WTC11 (cell line): ENCODE measurements at regions not wholly inside any gene's neighbourhood (a gene's known extent, or its start where the extent isn't known, plus 50 kb on each side); places are given as distances from the start of the nearest gene placed in this dataset.

Experiments used
- ATAC-seq: fragments of 200-7000 bp; cut with Tn5 transposase; 2 replicates; pipeline ENCODE4 v1.10.0; 2021; ENCODE audit warnings: mild to moderate bottlenecking, moderate library complexity
- CTCF ChIA-PET: fragments of 300-600 bp; sonication (Branson Sonifier 250); formaldehyde crosslinking; loops from one replicate; lab custom pipeline; 2021; ENCODE audit warnings: antibody characterized with exemption; lab: Charles Lee
- POLR2A ChIA-PET: fragments of 350-600 bp; sonication (Branson Sonifier 250); formaldehyde crosslinking; loops from one replicate; lab custom pipeline; 2021; ENCODE audit warnings: antibody characterized with exemption; lab: Charles Lee
- DNase-seq: peaks from one replicate; pipeline ENCODE4 v3.0.0; 2021; ENCODE audit warnings: low spot score
- H3K27ac Mint-ChIP-seq: 2 replicates; pipeline ENCODE4 v1.8.0; 2021; ENCODE audit warnings: mixed read lengths
- H3K27me3 Mint-ChIP-seq: 2 replicates; pipeline ENCODE4 v1.8.0; 2021; ENCODE audit warnings: low read depth, mild to moderate bottlenecking, moderate library complexity, mixed read lengths
- H3K36me3 Mint-ChIP-seq: 2 replicates; pipeline ENCODE4 v1.8.0; 2021; ENCODE audit warnings: mixed read lengths
- H3K4me1 Mint-ChIP-seq: 2 replicates; pipeline ENCODE4 v1.8.0; 2022; ENCODE audit warnings: mixed read lengths
- H3K4me3 Mint-ChIP-seq: 2 replicates; pipeline ENCODE4 v1.8.0; 2021; ENCODE audit warnings: mild to moderate bottlenecking, moderate library complexity, mixed read lengths
- H3K9me3 Mint-ChIP-seq: 2 replicates; pipeline ENCODE4 v1.8.0; 2021; ENCODE audit warnings: mixed read lengths
- GABPB1 ChIP-seq: sonication (generic); formaldehyde crosslinking; IDR thresholded peaks from 2 replicates; pipeline ENCODE4 v1.8.1; 2023; ENCODE audit warnings: mild to moderate bottlenecking, missing genetic modification reagents
- GTF2I ChIP-seq: fragments of 250-450 bp; sonication (Bioruptor Pico); conservative IDR thresholded peaks from 2 replicates; pipeline ENCODE4 v1.4.0; 2021; ENCODE audit warnings: mild to moderate bottlenecking
- IRF2 ChIP-seq: sonication (generic); formaldehyde crosslinking; IDR thresholded peaks from 2 replicates; pipeline ENCODE4 v1.8.0; 2022; ENCODE audit warnings: low read depth, missing genetic modification reagents, borderline replicate concordance
- KAT7 ChIP-seq: sonication (generic); formaldehyde crosslinking; IDR thresholded peaks from 2 replicates; pipeline ENCODE4 v1.8.1; 2023; ENCODE audit warnings: missing genetic modification reagents, mild to moderate bottlenecking, borderline replicate concordance
- NFATC4 ChIP-seq: fragments of 250-450 bp; sonication (Bioruptor Pico); IDR thresholded peaks from 2 replicates; pipeline ENCODE4 v1.9.0; 2021; ENCODE audit warnings: mild to moderate bottlenecking
- NR2C2 ChIP-seq: sonication (generic); formaldehyde crosslinking; IDR thresholded peaks from 2 replicates; pipeline ENCODE4 v1.8.0; 2022; ENCODE audit warnings: mild to moderate bottlenecking, missing genetic modification reagents
- NR3C1 ChIP-seq: sonication (generic); formaldehyde crosslinking; conservative IDR thresholded peaks from 2 replicates; pipeline ENCODE4 v1.8.1; 2023; ENCODE audit warnings: low read depth, mild to moderate bottlenecking, missing genetic modification reagents
- PRRX2 ChIP-seq: fragments of 250-450 bp; sonication (Bioruptor Pico); IDR thresholded peaks from 2 replicates; pipeline ENCODE4 v1.8.0; 2021; ENCODE audit warnings: mild to moderate bottlenecking
- SOX15 ChIP-seq: fragments of 250-450 bp; sonication (Bioruptor Pico); IDR thresholded peaks from 2 replicates; pipeline ENCODE4 v1.9.0; 2021; ENCODE audit warnings: mild to moderate bottlenecking
- TF ChIP-seq, protein P1 (sequence below): fragments of 250-450 bp; sonication (Bioruptor Pico); IDR thresholded peaks from 2 replicates; pipeline ENCODE4 v1.9.0; 2021; ENCODE audit warnings: moderate library complexity, mild to moderate bottlenecking, inconsistent platforms, borderline replicate concordance
- TF ChIP-seq, protein P2 (sequence below): fragments of 250-450 bp; sonication (Bioruptor Pico); IDR thresholded peaks from 2 replicates; pipeline ENCODE4 v1.9.0; 2021; ENCODE audit warnings: mild to moderate bottlenecking
- TF ChIP-seq, protein P3 (sequence below): sonication (generic); formaldehyde crosslinking; IDR thresholded peaks from 2 replicates; pipeline ENCODE4 v1.8.1; 2023; ENCODE audit warnings: mild to moderate bottlenecking, missing genetic modification reagents
- TF ChIP-seq, protein P4 (sequence below): fragments of 250-450 bp; sonication (Bioruptor Pico); IDR thresholded peaks from 2 replicates; pipeline ENCODE4 v1.9.0; 2021; ENCODE audit warnings: mild to moderate bottlenecking
- TF ChIP-seq, protein P5 (sequence below): sonication (generic); formaldehyde crosslinking; IDR thresholded peaks from 2 replicates; pipeline ENCODE4 v1.8.0; 2023; ENCODE audit warnings: missing genetic modification reagents, mild to moderate bottlenecking, borderline replicate concordance
- TF ChIP-seq, protein P6 (sequence below): sonication (generic); formaldehyde crosslinking; IDR thresholded peaks from 2 replicates; pipeline ENCODE4 v1.8.1; 2023; ENCODE audit warnings: mild to moderate bottlenecking, moderate library complexity, missing genetic modification reagents
- TF ChIP-seq, protein P7 (sequence below): sonication (generic); formaldehyde crosslinking; IDR thresholded peaks from 2 replicates; pipeline ENCODE4 v1.8.1; 2022; ENCODE audit warnings: missing genetic modification reagents, borderline replicate concordance
- TF ChIP-seq, protein P8 (sequence below): sonication (generic); formaldehyde crosslinking; IDR thresholded peaks from 2 replicates; pipeline ENCODE4 v1.8.1; 2023; ENCODE audit warnings: mild to moderate bottlenecking, missing genetic modification reagents, moderate library complexity

DNA sequence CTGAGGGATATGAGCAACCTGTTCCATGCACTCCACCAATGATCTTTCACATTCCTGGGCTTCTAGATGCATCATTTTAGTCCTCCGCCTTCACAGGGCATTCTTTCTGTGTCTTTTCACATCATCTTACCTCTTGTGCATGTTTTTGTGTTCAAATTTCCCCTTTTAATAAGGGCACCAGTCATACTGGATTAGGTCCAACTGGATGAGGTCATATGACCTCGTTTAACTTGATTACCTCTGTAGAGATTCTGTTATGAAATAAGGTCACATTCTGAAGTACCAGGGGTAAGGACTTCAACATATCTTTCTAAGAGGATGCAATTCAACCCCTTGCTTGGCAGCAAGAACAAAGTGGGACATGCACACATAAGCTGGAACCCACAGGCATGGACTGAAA is 335.3 kb upstream of the TLE4 start:
- no peak for ATAC-seq
- H3K9me3 Mint-ChIP-seq, result peaks cover 7% of the 10 kb centered on the region
- H3K36me3 Mint-ChIP-seq, result no peaks in the 10 kb centered on the region
- POLR2A ChIA-PET, result no interaction called here
- no peak overlapping the region for H3K27ac Mint-ChIP-seq
- no peaks in the 10 kb centered on the region for H3K27me3 Mint-ChIP-seq
- CTCF ChIA-PET, result no interaction called here
- no peak for DNase-seq
- TF ChIP-seq, protein P1, sequence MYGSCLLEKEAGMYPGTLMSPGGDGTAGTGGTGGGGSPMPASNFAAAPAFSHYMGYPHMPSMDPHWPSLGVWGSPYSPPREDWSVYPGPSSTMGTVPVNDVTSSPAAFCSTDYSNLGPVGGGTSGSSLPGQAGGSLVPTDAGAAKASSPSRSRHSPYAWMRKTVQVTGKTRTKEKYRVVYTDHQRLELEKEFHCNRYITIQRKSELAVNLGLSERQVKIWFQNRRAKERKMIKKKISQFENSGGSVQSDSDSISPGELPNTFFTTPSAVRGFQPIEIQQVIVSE (CRISPR knock-in tag), result no peak
- no peak for TF ChIP-seq GTF2I (CRISPR knock-in tag)
- TF ChIP-seq, protein P2, sequence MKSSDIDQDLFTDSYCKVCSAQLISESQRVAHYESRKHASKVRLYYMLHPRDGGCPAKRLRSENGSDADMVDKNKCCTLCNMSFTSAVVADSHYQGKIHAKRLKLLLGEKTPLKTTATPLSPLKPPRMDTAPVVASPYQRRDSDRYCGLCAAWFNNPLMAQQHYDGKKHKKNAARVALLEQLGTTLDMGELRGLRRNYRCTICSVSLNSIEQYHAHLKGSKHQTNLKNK, result no peak
- TF ChIP-seq, protein P3, sequence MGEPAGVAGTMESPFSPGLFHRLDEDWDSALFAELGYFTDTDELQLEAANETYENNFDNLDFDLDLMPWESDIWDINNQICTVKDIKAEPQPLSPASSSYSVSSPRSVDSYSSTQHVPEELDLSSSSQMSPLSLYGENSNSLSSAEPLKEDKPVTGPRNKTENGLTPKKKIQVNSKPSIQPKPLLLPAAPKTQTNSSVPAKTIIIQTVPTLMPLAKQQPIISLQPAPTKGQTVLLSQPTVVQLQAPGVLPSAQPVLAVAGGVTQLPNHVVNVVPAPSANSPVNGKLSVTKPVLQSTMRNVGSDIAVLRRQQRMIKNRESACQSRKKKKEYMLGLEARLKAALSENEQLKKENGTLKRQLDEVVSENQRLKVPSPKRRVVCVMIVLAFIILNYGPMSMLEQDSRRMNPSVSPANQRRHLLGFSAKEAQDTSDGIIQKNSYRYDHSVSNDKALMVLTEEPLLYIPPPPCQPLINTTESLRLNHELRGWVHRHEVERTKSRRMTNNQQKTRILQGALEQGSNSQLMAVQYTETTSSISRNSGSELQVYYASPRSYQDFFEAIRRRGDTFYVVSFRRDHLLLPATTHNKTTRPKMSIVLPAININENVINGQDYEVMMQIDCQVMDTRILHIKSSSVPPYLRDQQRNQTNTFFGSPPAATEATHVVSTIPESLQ (CRISPR knock-in tag), result no peak
- TF ChIP-seq GABPB1, result no peak
- TF ChIP-seq NR2C2 (CRISPR knock-in tag), result no peak
- no peak for TF ChIP-seq IRF2 (CRISPR knock-in tag)
- TF ChIP-seq, protein P4, sequence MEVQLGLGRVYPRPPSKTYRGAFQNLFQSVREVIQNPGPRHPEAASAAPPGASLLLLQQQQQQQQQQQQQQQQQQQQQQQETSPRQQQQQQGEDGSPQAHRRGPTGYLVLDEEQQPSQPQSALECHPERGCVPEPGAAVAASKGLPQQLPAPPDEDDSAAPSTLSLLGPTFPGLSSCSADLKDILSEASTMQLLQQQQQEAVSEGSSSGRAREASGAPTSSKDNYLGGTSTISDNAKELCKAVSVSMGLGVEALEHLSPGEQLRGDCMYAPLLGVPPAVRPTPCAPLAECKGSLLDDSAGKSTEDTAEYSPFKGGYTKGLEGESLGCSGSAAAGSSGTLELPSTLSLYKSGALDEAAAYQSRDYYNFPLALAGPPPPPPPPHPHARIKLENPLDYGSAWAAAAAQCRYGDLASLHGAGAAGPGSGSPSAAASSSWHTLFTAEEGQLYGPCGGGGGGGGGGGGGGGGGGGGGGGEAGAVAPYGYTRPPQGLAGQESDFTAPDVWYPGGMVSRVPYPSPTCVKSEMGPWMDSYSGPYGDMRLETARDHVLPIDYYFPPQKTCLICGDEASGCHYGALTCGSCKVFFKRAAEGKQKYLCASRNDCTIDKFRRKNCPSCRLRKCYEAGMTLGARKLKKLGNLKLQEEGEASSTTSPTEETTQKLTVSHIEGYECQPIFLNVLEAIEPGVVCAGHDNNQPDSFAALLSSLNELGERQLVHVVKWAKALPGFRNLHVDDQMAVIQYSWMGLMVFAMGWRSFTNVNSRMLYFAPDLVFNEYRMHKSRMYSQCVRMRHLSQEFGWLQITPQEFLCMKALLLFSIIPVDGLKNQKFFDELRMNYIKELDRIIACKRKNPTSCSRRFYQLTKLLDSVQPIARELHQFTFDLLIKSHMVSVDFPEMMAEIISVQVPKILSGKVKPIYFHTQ, result no peak
- TF ChIP-seq SOX15 (CRISPR knock-in tag), result no peak
- TF ChIP-seq, protein P5, sequence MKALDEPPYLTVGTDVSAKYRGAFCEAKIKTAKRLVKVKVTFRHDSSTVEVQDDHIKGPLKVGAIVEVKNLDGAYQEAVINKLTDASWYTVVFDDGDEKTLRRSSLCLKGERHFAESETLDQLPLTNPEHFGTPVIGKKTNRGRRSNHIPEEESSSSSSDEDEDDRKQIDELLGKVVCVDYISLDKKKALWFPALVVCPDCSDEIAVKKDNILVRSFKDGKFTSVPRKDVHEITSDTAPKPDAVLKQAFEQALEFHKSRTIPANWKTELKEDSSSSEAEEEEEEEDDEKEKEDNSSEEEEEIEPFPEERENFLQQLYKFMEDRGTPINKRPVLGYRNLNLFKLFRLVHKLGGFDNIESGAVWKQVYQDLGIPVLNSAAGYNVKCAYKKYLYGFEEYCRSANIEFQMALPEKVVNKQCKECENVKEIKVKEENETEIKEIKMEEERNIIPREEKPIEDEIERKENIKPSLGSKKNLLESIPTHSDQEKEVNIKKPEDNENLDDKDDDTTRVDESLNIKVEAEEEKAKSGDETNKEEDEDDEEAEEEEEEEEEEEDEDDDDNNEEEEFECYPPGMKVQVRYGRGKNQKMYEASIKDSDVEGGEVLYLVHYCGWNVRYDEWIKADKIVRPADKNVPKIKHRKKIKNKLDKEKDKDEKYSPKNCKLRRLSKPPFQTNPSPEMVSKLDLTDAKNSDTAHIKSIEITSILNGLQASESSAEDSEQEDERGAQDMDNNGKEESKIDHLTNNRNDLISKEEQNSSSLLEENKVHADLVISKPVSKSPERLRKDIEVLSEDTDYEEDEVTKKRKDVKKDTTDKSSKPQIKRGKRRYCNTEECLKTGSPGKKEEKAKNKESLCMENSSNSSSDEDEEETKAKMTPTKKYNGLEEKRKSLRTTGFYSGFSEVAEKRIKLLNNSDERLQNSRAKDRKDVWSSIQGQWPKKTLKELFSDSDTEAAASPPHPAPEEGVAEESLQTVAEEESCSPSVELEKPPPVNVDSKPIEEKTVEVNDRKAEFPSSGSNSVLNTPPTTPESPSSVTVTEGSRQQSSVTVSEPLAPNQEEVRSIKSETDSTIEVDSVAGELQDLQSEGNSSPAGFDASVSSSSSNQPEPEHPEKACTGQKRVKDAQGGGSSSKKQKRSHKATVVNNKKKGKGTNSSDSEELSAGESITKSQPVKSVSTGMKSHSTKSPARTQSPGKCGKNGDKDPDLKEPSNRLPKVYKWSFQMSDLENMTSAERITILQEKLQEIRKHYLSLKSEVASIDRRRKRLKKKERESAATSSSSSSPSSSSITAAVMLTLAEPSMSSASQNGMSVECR (CRISPR knock-in tag), result no peak
- TF ChIP-seq KAT7 (CRISPR knock-in tag), result no peak
- TF ChIP-seq, protein P6, sequence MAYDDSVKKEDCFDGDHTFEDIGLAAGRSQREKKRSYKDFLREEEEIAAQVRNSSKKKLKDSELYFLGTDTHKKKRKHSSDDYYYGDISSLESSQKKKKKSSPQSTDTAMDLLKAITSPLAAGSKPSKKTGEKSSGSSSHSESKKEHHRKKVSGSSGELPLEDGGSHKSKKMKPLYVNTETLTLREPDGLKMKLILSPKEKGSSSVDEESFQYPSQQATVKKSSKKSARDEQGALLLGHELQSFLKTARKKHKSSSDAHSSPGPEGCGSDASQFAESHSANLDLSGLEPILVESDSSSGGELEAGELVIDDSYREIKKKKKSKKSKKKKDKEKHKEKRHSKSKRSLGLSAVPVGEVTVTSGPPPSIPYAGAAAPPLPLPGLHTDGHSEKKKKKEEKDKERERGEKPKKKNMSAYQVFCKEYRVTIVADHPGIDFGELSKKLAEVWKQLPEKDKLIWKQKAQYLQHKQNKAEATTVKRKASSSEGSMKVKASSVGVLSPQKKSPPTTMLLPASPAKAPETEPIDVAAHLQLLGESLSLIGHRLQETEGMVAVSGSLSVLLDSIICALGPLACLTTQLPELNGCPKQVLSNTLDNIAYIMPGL (CRISPR knock-in tag), result no peak
- TF ChIP-seq, protein P7, sequence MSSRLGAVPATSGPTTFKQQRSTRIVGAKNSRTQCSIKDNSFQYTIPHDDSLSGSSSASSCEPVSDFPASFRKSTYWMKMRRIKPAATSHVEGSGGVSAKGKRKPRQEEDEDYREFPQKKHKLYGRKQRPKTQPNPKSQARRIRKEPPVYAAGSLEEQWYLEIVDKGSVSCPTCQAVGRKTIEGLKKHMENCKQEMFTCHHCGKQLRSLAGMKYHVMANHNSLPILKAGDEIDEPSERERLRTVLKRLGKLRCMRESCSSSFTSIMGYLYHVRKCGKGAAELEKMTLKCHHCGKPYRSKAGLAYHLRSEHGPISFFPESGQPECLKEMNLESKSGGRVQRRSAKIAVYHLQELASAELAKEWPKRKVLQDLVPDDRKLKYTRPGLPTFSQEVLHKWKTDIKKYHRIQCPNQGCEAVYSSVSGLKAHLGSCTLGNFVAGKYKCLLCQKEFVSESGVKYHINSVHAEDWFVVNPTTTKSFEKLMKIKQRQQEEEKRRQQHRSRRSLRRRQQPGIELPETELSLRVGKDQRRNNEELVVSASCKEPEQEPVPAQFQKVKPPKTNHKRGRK (CRISPR knock-in tag), result no peak
- TF ChIP-seq NFATC4 (CRISPR knock-in tag), result no peak
- TF ChIP-seq, protein P8, sequence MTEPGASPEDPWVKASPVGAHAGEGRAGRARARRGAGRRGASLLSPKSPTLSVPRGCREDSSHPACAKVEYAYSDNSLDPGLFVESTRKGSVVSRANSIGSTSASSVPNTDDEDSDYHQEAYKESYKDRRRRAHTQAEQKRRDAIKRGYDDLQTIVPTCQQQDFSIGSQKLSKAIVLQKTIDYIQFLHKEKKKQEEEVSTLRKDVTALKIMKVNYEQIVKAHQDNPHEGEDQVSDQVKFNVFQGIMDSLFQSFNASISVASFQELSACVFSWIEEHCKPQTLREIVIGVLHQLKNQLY (CRISPR knock-in tag), result no peak
- no peak for TF ChIP-seq PRRX2 (CRISPR knock-in tag)
- no peak for TF ChIP-seq NR3C1 (CRISPR knock-in tag)
- H3K4me1 Mint-ChIP-seq, result peaks cover 25% of the 10 kb centered on the region
- H3K4me3 Mint-ChIP-seq, result no peak overlapping the region
